H9 (cell line): ENCODE measurements at regions not wholly inside any gene's neighbourhood (a gene's known extent, or its start where the extent isn't known, plus 50 kb on each side); places are given as distances from the start of the nearest gene placed in this dataset.
A peak's percentile ranks its signal among the peaks of the same experiment; 100 is the strongest.

ENCODE experiments used
- DNase-seq: peaks from one replicate; pipeline ENCODE4 v3.0.0-alpha.2; 2017
- H2AFZ ChIP-seq: one replicate; pipeline ENCODE4 v1.6.1; 2013; ENCODE audit warnings: mild to moderate bottlenecking, low read length, control low read depth, moderate library complexity
- H2AK5ac ChIP-seq: 2 replicates; pipeline ENCODE4 v1.6.1; 2013; ENCODE audit warnings: low read length, control low read depth, mixed read lengths; ENCODE audit not compliant: insufficient read length
- H2BK120ac ChIP-seq: one replicate; pipeline ENCODE4 v1.6.1; 2013; ENCODE audit warnings: low read depth, mild to moderate bottlenecking, low read length, control low read depth, inconsistent platforms; ENCODE audit not compliant: poor library complexity, severe bottlenecking
- H2BK12ac ChIP-seq: 2 replicates; pipeline ENCODE4 v1.6.1; 2013; ENCODE audit warnings: low read length, control low read depth, mixed read lengths, low read depth; ENCODE audit not compliant: insufficient read length
- H2BK15ac ChIP-seq: 2 replicates; pipeline ENCODE4 v1.6.1; 2013; ENCODE audit warnings: low read depth, low read length, control low read depth
- H2BK20ac ChIP-seq: one replicate; pipeline ENCODE4 v1.6.1; 2013; ENCODE audit warnings: low read depth, mild to moderate bottlenecking, low read length, control low read depth, inconsistent platforms; ENCODE audit not compliant: poor library complexity, severe bottlenecking
- H2BK5ac ChIP-seq: 2 replicates; pipeline ENCODE4 v1.6.1; 2013; ENCODE audit warnings: low read length, control low read depth, mixed read lengths; ENCODE audit not compliant: insufficient read length
- H3K14ac ChIP-seq: 2 replicates; pipeline ENCODE4 v1.6.1; 2013; ENCODE audit warnings: low read length, control low read depth; ENCODE audit not compliant: insufficient read depth
- H3K18ac ChIP-seq: 2 replicates; pipeline ENCODE4 v1.6.1; 2013; ENCODE audit warnings: low read depth, mild to moderate bottlenecking, mixed read lengths, low read length, control low read depth; ENCODE audit not compliant: insufficient read length
- H3K23ac ChIP-seq: 2 replicates; pipeline ENCODE4 v1.6.1; 2013; ENCODE audit warnings: low read length, control low read depth, mixed read lengths, low read depth; ENCODE audit not compliant: insufficient read length
- H3K23me2 ChIP-seq: 2 replicates; pipeline ENCODE4 v1.6.1; 2013; ENCODE audit warnings: low read depth, mild to moderate bottlenecking, mixed read lengths, low read length, control low read depth; ENCODE audit not compliant: insufficient read length, poor library complexity, severe bottlenecking
- H3K27ac ChIP-seq: 2 replicates; pipeline ENCODE4 v1.5.1; 2013; ENCODE audit warnings: low read length, control low read depth, mixed read lengths, low read depth; ENCODE audit not compliant: insufficient read length
- H3K27me3 ChIP-seq: 2 replicates; pipeline ENCODE4 v1.6.1; 2013; ENCODE audit warnings: low read length, control low read depth, inconsistent platforms; ENCODE audit not compliant: insufficient read depth
- H3K4ac ChIP-seq: 2 replicates; pipeline ENCODE4 v1.6.1; 2013; ENCODE audit warnings: low read depth, mild to moderate bottlenecking, control low read depth, inconsistent platforms, low read length, moderate library complexity
- H3K4me1 ChIP-seq: 2 replicates; pipeline ENCODE4 v1.6.1; 2013; ENCODE audit warnings: low read length, control low read depth, inconsistent platforms; ENCODE audit not compliant: insufficient read depth
- H3K4me2 ChIP-seq: 2 replicates; pipeline ENCODE4 v1.6.1; 2013; ENCODE audit warnings: low read length, control low read depth, mixed read lengths; ENCODE audit not compliant: insufficient read length, insufficient read depth
- H3K56ac ChIP-seq: 2 replicates; pipeline ENCODE4 v1.6.1; 2013; ENCODE audit warnings: low read depth, mild to moderate bottlenecking, mixed read lengths, low read length, control low read depth; ENCODE audit not compliant: insufficient read length
- H3K79me1 ChIP-seq: 2 replicates; pipeline ENCODE4 v1.6.1; 2013; ENCODE audit warnings: low read depth, mild to moderate bottlenecking, moderate library complexity, low read length, control low read depth, inconsistent platforms; ENCODE audit not compliant: insufficient read depth, poor library complexity, severe bottlenecking
- H3K79me2 ChIP-seq: 2 replicates; pipeline ENCODE4 v1.6.1; 2013; ENCODE audit warnings: low read length, control low read depth, inconsistent platforms; ENCODE audit not compliant: insufficient read depth
- H3K9ac ChIP-seq: 2 replicates; pipeline ENCODE4 v1.6.1; 2013; ENCODE audit warnings: low read length, control low read depth, mixed read lengths; ENCODE audit not compliant: insufficient read length; ENCODE audit errors: extremely low read depth
- H3K9me3 ChIP-seq: one replicate; pipeline ENCODE4 v1.6.1; 2013; ENCODE audit warnings: low read depth, low read length, inconsistent platforms; ENCODE audit not compliant: control insufficient read depth
- H3T11ph ChIP-seq: one replicate; pipeline ENCODE4 v1.6.1; 2013; ENCODE audit warnings: mild to moderate bottlenecking, low read length, control low read depth, inconsistent platforms
- H4K20me1 ChIP-seq: one replicate; pipeline ENCODE4 v1.6.1; 2013; ENCODE audit not compliant: control insufficient read depth, insufficient read length, insufficient read depth
- H4K5ac ChIP-seq: 2 replicates; pipeline ENCODE4 v1.6.1; 2013; ENCODE audit warnings: low read depth, mild to moderate bottlenecking, mixed read lengths, low read length, control low read depth; ENCODE audit not compliant: insufficient read length
- H4K8ac ChIP-seq: replicated peaks from 2 replicates; pipeline ENCODE4 v1.6.1; 2013; ENCODE audit warnings: low read length, control low read depth, mixed read lengths, low read depth; ENCODE audit not compliant: insufficient read length
- H4K91ac ChIP-seq: 2 replicates; pipeline ENCODE4 v1.6.1; 2013; ENCODE audit warnings: low read depth, mild to moderate bottlenecking, moderate library complexity, mixed read lengths, low read length, control low read depth; ENCODE audit not compliant: insufficient read length
- H3K27ac Mint-ChIP-seq, 3 experiments: 2 replicates in 2 of 3; 3 replicates in 1 of 3; pipeline ENCODE4 v1.8.0; 2020 to 2021; ENCODE audit warnings: mixed read lengths in 3 of 3, mild to moderate bottlenecking in 1 of 3, moderate library complexity in 1 of 3
- H3K27me3 Mint-ChIP-seq: 2 replicates; pipeline ENCODE4 v1.8.0; 2021; ENCODE audit warnings: low read depth, mild to moderate bottlenecking, moderate library complexity, mixed read lengths
- H3K36me3 Mint-ChIP-seq, 3 experiments: 2 replicates in 2 of 3; 3 replicates in 1 of 3; pipeline ENCODE4 v1.8.0; 2020 to 2021; ENCODE audit warnings: low read depth in 3 of 3, mixed read lengths in 3 of 3; ENCODE audit not compliant: insufficient read depth in 1 of 3
- H3K4me1 Mint-ChIP-seq, 2 experiments: 2 replicates each; pipeline ENCODE4 v1.8.0; 2020; ENCODE audit warnings: mixed read lengths in 2 of 2
- H3K4me3 Mint-ChIP-seq, 2 experiments: 2 replicates in 1 of 2; 3 replicates in 1 of 2; pipeline ENCODE4 v1.8.0; 2020 to 2021; ENCODE audit warnings: mild to moderate bottlenecking in 2 of 2, mixed read lengths in 2 of 2, moderate library complexity in 1 of 2
- H3K9me3 Mint-ChIP-seq, 2 experiments: 2 replicates in 1 of 2; 3 replicates in 1 of 2; pipeline ENCODE4 v1.8.0; 2020; ENCODE audit warnings: mild to moderate bottlenecking in 2 of 2, mixed read lengths in 2 of 2, moderate library complexity in 1 of 2
- WGBS: extraction: QIAGEN DNeasy Blood & Tissue Kit; methylation state at CpG from one replicate; pipeline ENCODE4 v1.1.7; 2013; ENCODE audit warnings: missing lambda C conversion rate, low lambda C conversion rate, mixed read lengths; ENCODE audit not compliant: insufficient read length; ENCODE audit errors: extremely low coverage; 5-methylcytosine and 5-hydroxymethylcytosine counted together
- TF ChIP-seq, protein P1 (sequence below): fragments of 200-600 bp; sonication (generic); conservative IDR thresholded peaks from 3 replicates; pipeline ENCODE4 v1.8.0; 2021; ENCODE audit warnings: antibody characterized with exemption, mild to moderate bottlenecking

- Histone ChIP-seq H3K4ac (no peak overlapping the region), H2BK120ac (no peak overlapping the region), H2AFZ (no peak overlapping the region), H3K79me2 (no peaks in the 10 kb centered on the region), H3K4me1 (no peaks in the 10 kb centered on the region), H3K9me3 (no peaks in the 10 kb centered on the region), H3K56ac (no peak overlapping the region), H2BK15ac (no peak overlapping the region), H3K9ac (no peak overlapping the region), H2BK5ac (no peak overlapping the region), H4K8ac (no peak overlapping the region), H3K23ac (no peak overlapping the region), H3K23me2 (no peaks in the 10 kb centered on the region), H4K5ac (no peak overlapping the region), H2BK12ac (no peak overlapping the region), H2AK5ac (no peak overlapping the region), H3T11ph (no peak overlapping the region), H4K20me1 (no peaks in the 10 kb centered on the region), H3K27me3 (no peaks in the 10 kb centered on the region), H4K91ac (no peak overlapping the region), H3K18ac (no peak overlapping the region), H3K27ac (no peak overlapping the region), H3K4me2 (no peak overlapping the region), H2BK20ac (no peak overlapping the region), H3K14ac (no peak overlapping the region), H3K79me1 (no peaks in the 10 kb centered on the region)
- Mint-ChIP-seq H3K9me3 (no peaks in the 10 kb centered on the region), H3K27ac (peak overlapping the region in 1 of 3 experiments; percentile 50; a peak in 1 of 7 replicates), H3K4me1 (peaks cover 11 to 14% of the 10 kb centered on the region in 2 experiments), H3K36me3 (no peaks in the 10 kb centered on the region; a peak in 1 of 7 replicates), H3K27me3 (peaks cover 1% of the 10 kb centered on the region), H3K4me3 (no peak overlapping the region)
- no peak for DNase-seq
- TF ChIP-seq, protein P1, sequence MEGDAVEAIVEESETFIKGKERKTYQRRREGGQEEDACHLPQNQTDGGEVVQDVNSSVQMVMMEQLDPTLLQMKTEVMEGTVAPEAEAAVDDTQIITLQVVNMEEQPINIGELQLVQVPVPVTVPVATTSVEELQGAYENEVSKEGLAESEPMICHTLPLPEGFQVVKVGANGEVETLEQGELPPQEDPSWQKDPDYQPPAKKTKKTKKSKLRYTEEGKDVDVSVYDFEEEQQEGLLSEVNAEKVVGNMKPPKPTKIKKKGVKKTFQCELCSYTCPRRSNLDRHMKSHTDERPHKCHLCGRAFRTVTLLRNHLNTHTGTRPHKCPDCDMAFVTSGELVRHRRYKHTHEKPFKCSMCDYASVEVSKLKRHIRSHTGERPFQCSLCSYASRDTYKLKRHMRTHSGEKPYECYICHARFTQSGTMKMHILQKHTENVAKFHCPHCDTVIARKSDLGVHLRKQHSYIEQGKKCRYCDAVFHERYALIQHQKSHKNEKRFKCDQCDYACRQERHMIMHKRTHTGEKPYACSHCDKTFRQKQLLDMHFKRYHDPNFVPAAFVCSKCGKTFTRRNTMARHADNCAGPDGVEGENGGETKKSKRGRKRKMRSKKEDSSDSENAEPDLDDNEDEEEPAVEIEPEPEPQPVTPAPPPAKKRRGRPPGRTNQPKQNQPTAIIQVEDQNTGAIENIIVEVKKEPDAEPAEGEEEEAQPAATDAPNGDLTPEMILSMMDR, result no peak
- WGBS, result no CpG with 5 or more reads among the region's 5 CpGs
These were observed 50.6 kb upstream of the SLC7A14 start for GRCh38 chr3:170636400-170636973.
